Ovary (tissue), 7 donors: ENCODE measurements at regions not wholly inside any gene's neighbourhood (a gene's known extent, or its start where the extent isn't known, plus 50 kb on each side); places are given as distances from the start of the nearest gene placed in this dataset.
"Not testable (repeated sequence)": the region's sequence is repeated elsewhere in the genome, so short reads cannot be mapped to it uniquely, and the experiment has no call there.

ENCODE experiments used
- DNase-seq, 5 donors: peaks; one replicate each; pipeline ENCODE4 v3.0.0-alpha.2; 2019 to 2020
- H3K27ac ChIP-seq, 2 donors: fragments of 200-600 bp; one replicate each; pipeline versions ENCODE4 v1.5.1 to v1.8.0; 2019 to 2022
- H3K27me3 ChIP-seq: fragments of 200-600 bp; one replicate; pipeline ENCODE4 v1.8.0; 2022
- H3K36me3 ChIP-seq: fragments of 200-600 bp; sonication (generic); one replicate; pipeline ENCODE4 v1.5.1; 2019
- H3K4me1 ChIP-seq: one replicate; pipeline ENCODE4 v1.8.1; 2013; ENCODE audit warnings: mild to moderate bottlenecking, moderate library complexity; ENCODE audit not compliant: insufficient read depth
- H3K4me3 ChIP-seq: fragments of 200-600 bp; sonication (generic); one replicate; pipeline ENCODE4 v1.5.1; 2017
- H3K9me3 ChIP-seq, 2 donors: fragments of 200-600 bp in 1 of 2; sonication (generic) in 1 of 2; one replicate each; pipeline versions ENCODE4 v1.5.1 to v1.8.1; 2013 to 2019; ENCODE audit warnings: mild to moderate bottlenecking in 1 of 2, moderate library complexity in 1 of 2
- CTCF ChIP-seq, 3 donors: fragments of 450-650 bp in 2 of 3; fragments of 200-600 bp in 1 of 3; IDR thresholded peaks; one replicate each; pipeline versions ENCODE4 v1.5.1 to v1.8.0; 2016 to 2022; ENCODE audit warnings: antibody characterized with exemption in 3 of 3, mild to moderate bottlenecking in 1 of 3
- EP300 ChIP-seq: sonication (generic); formaldehyde crosslinking; IDR thresholded peaks from one replicate; pipeline ENCODE4 v1.6.1; 2017; ENCODE audit warnings: antibody characterized with exemption
- POLR2A ChIP-seq: fragments of 450-650 bp; IDR thresholded peaks from one replicate; pipeline ENCODE4 v1.6.1; 2017; ENCODE audit warnings: antibody characterized with exemption, mild to moderate bottlenecking, moderate library complexity
- WGBS, 3 donors: extraction: QIAGEN DNeasy Blood & Tissue Kit in 1 of 3; methylation state at CpG; one replicate each; pipeline versions ENCODE4 v1.1.5 to v1.1.7; 2013 to 2017; 5-methylcytosine and 5-hydroxymethylcytosine counted together
- intact Hi-C, 4 donors: fragments of 100-400 bp; cut with DNase I; formaldehyde crosslinking; loops; one replicate each; pipeline versions ENCODE4 v1.11.0 to v1.15.1; 2022 to 2023
- donor health status: DM: no; HTN: no; CAD: no; lungs with moderate emphysema.
- donor health status: DM: no; HTN: no; CAD: no.
- donor health status: Bipolar disorder and iron deficiency.
- donor health status: DM: no; HTN: no; CAD: no.
- donor health status: DM: yes; HTN: yes; CAD: no.

GRCh38 chr11:89616999-89617602 is 93.0 kb upstream of the TRIM77 start:
- DNase-seq, H3K4me3 ChIP-seq, H3K4me1 ChIP-seq, H3K9me3 ChIP-seq, intact Hi-C loops, H3K36me3 ChIP-seq, H3K27ac ChIP-seq, H3K27me3 ChIP-seq: not testable (repeated sequence)
- 21 to 28% (median 23%) methylated on average over 1 of the region's 1 CpG for WGBS, 3 donors
- peak in 2 of 3 donors; percentile 38 to 56 for TF ChIP-seq CTCF (IDR thresholded peaks at IDR 0.05)

GRCh38 chr11:89620721-89621120 is 89.4 kb upstream of the TRIM77 start:
- H3K9me3 ChIP-seq, H3K27me3 ChIP-seq, H3K4me3 ChIP-seq, DNase-seq, intact Hi-C loops, H3K36me3 ChIP-seq, H3K4me1 ChIP-seq, H3K27ac ChIP-seq: not testable (repeated sequence)
- WGBS, 3 donors, result 80 to 82% (median 80%) methylated on average over 3 of the region's 3 CpGs

GRCh38 chr11:89625171-89625570 is 84.9 kb upstream of the TRIM77 start:
- H3K36me3 ChIP-seq, result no peaks in the 10 kb centered on the region
- H3K4me1 ChIP-seq, result no peaks in the 10 kb centered on the region
- 87 to 91% (median 88%) methylated on average over 6 of the region's 6 CpGs for WGBS, 3 donors
- no peaks in the 10 kb centered on the region for H3K27me3 ChIP-seq
- H3K4me3 ChIP-seq, result no peak overlapping the region
- TF ChIP-seq POLR2A (no peak), CTCF (IDR thresholded peaks at IDR 0.05) (no peak), EP300 (no peak)
- intact Hi-C loops, result no loop called here
- no peaks in the 10 kb centered on the region for H3K9me3 ChIP-seq
- no peak overlapping the region for H3K27ac ChIP-seq
- DNase-seq, result no peak

- no peak overlapping the region for H3K27ac ChIP-seq
- intact Hi-C loops, result no loop called here
- no peaks in the 10 kb centered on the region for H3K4me1 ChIP-seq
These were observed 83.7 kb upstream of the TRIM77 start for GRCh38 chr11:89626366-89626765.

GRCh38 chr11:89626881-89627280 is 83.2 kb upstream of the TRIM77 start:
- H3K4me1 ChIP-seq, H3K4me3 ChIP-seq, H3K27me3 ChIP-seq, H3K9me3 ChIP-seq, DNase-seq, intact Hi-C loops, H3K36me3 ChIP-seq, H3K27ac ChIP-seq: not testable (repeated sequence)
- 53 to 78% (median 65%) methylated on average over 2 of the region's 2 CpGs for WGBS, 3 donors

More at GRCh38 chr11:89626366-89626765, 83.7 kb upstream of the TRIM77 start:
- Histone ChIP-seq H3K36me3 (no peaks in the 10 kb centered on the region), H3K9me3 (no peaks in the 10 kb centered on the region), H3K4me3 (no peak overlapping the region), H3K27me3 (no peaks in the 10 kb centered on the region)
- TF ChIP-seq POLR2A (no peak), EP300 (no peak), CTCF (IDR thresholded peaks at IDR 0.05) (no peak)
- no peak for DNase-seq
